WTC11 (cell line): ENCODE measurements at regions not wholly inside any gene's neighbourhood (a gene's known extent, or its start where the extent isn't known, plus 50 kb on each side); places are given as distances from the start of the nearest gene placed in this dataset.

Experiments used
- ATAC-seq: fragments of 200-7000 bp; cut with Tn5 transposase; 2 replicates; pipeline ENCODE4 v1.10.0; 2021; ENCODE audit warnings: mild to moderate bottlenecking, moderate library complexity
- CTCF ChIA-PET: fragments of 300-600 bp; sonication (Branson Sonifier 250); formaldehyde crosslinking; loops from one replicate; lab custom pipeline; 2021; ENCODE audit warnings: antibody characterized with exemption; lab: Charles Lee
- POLR2A ChIA-PET: fragments of 350-600 bp; sonication (Branson Sonifier 250); formaldehyde crosslinking; loops from one replicate; lab custom pipeline; 2021; ENCODE audit warnings: antibody characterized with exemption; lab: Charles Lee
- DNase-seq: peaks from one replicate; pipeline ENCODE4 v3.0.0; 2021; ENCODE audit warnings: low spot score
- H3K27ac Mint-ChIP-seq: 2 replicates; pipeline ENCODE4 v1.8.0; 2021; ENCODE audit warnings: mixed read lengths
- H3K27me3 Mint-ChIP-seq: 2 replicates; pipeline ENCODE4 v1.8.0; 2021; ENCODE audit warnings: low read depth, mild to moderate bottlenecking, moderate library complexity, mixed read lengths
- H3K36me3 Mint-ChIP-seq: 2 replicates; pipeline ENCODE4 v1.8.0; 2021; ENCODE audit warnings: mixed read lengths
- H3K4me1 Mint-ChIP-seq: 2 replicates; pipeline ENCODE4 v1.8.0; 2022; ENCODE audit warnings: mixed read lengths
- H3K4me3 Mint-ChIP-seq: 2 replicates; pipeline ENCODE4 v1.8.0; 2021; ENCODE audit warnings: mild to moderate bottlenecking, moderate library complexity, mixed read lengths
- H3K9me3 Mint-ChIP-seq: 2 replicates; pipeline ENCODE4 v1.8.0; 2021; ENCODE audit warnings: mixed read lengths
- CTCF ChIP-seq: fragments of 200-600 bp; IDR thresholded peaks from 2 replicates; pipeline ENCODE4 v1.8.0; 2022; ENCODE audit warnings: antibody characterized with exemption
- E2F1 ChIP-seq: sonication (generic); formaldehyde crosslinking; IDR thresholded peaks from 2 replicates; pipeline ENCODE4 v1.8.0; 2022; ENCODE audit warnings: mild to moderate bottlenecking, missing genetic modification reagents
- FOXP1 ChIP-seq: sonication (generic); formaldehyde crosslinking; IDR thresholded peaks from 2 replicates; pipeline ENCODE4 v1.8.0; 2022; ENCODE audit warnings: missing genetic modification reagents, mild to moderate bottlenecking, moderate library complexity, borderline replicate concordance
- NFATC4 ChIP-seq: fragments of 250-450 bp; sonication (Bioruptor Pico); IDR thresholded peaks from 2 replicates; pipeline ENCODE4 v1.9.0; 2021; ENCODE audit warnings: mild to moderate bottlenecking
- NR3C1 ChIP-seq: sonication (generic); formaldehyde crosslinking; conservative IDR thresholded peaks from 2 replicates; pipeline ENCODE4 v1.8.1; 2023; ENCODE audit warnings: low read depth, mild to moderate bottlenecking, missing genetic modification reagents
- SMAD3 ChIP-seq: sonication (generic); formaldehyde crosslinking; IDR thresholded peaks from 2 replicates; pipeline ENCODE4 v1.8.0; 2022; ENCODE audit warnings: missing genetic modification reagents, mild to moderate bottlenecking, borderline replicate concordance
- TEAD1 ChIP-seq: sonication (generic); formaldehyde crosslinking; IDR thresholded peaks from 2 replicates; pipeline ENCODE4 v1.8.0; 2022; ENCODE audit warnings: mild to moderate bottlenecking, missing genetic modification reagents
- TP53 ChIP-seq: sonication (generic); formaldehyde crosslinking; IDR thresholded peaks from 2 replicates; pipeline ENCODE4 v1.8.1; 2023; ENCODE audit warnings: mild to moderate bottlenecking, missing genetic modification reagents
- ZMAT4 ChIP-seq: fragments of 250-450 bp; sonication (Bioruptor Pico); IDR thresholded peaks from 2 replicates; pipeline ENCODE4 v1.9.0; 2021; ENCODE audit warnings: mild to moderate bottlenecking
- ZNF138 ChIP-seq: sonication (generic); formaldehyde crosslinking; conservative IDR thresholded peaks from 2 replicates; pipeline ENCODE4 v1.8.1; 2022; ENCODE audit warnings: mild to moderate bottlenecking, moderate library complexity, missing genetic modification reagents
- ZNF317 ChIP-seq: sonication (generic); formaldehyde crosslinking; IDR thresholded peaks from 2 replicates; pipeline ENCODE4 v1.8.1; 2023; ENCODE audit warnings: low read depth, mild to moderate bottlenecking, moderate library complexity, missing genetic modification reagents, borderline replicate concordance
- ZSCAN18 ChIP-seq: fragments of 250-450 bp; sonication (Bioruptor Pico); IDR thresholded peaks from 2 replicates; pipeline ENCODE4 v2.1.2; 2022; ENCODE audit warnings: mild to moderate bottlenecking, moderate library complexity
- TF ChIP-seq, protein P1 (sequence below): sonication (generic); formaldehyde crosslinking; IDR thresholded peaks from 2 replicates; pipeline ENCODE4 v1.8.1; 2023; ENCODE audit warnings: mild to moderate bottlenecking, missing genetic modification reagents
- TF ChIP-seq, protein P2 (sequence below): sonication (generic); formaldehyde crosslinking; IDR thresholded peaks from 2 replicates; pipeline ENCODE4 v1.8.0; 2022; ENCODE audit warnings: mild to moderate bottlenecking, missing genetic modification reagents
- TF ChIP-seq, protein P3 (sequence below): sonication (generic); formaldehyde crosslinking; IDR thresholded peaks from 2 replicates; pipeline ENCODE4 v1.8.1; 2023; ENCODE audit warnings: mild to moderate bottlenecking, missing genetic modification reagents, moderate library complexity
- TF ChIP-seq, protein P4 (sequence below): sonication (generic); formaldehyde crosslinking; conservative IDR thresholded peaks from 2 replicates; pipeline ENCODE4 v1.8.1; 2023; ENCODE audit warnings: mild to moderate bottlenecking, low read depth, missing genetic modification reagents, moderate library complexity

- H3K27ac Mint-ChIP-seq = no peak overlapping the region
- 0 out of 2 replicates have a peak, but pooled peaks cover 2% of the 10 kb centered on the region for H3K36me3 Mint-ChIP-seq
- no peak overlapping the region for H3K4me3 Mint-ChIP-seq
- DNase-seq (no peak), ATAC-seq (peak; percentile 43)
- TF ChIP-seq CTCF (no peak), ZNF138 (CRISPR knock-in tag) (no peak), ZNF317 (no peak), E2F1 (CRISPR knock-in tag) (no peak), FOXP1 (no peak)
- TF ChIP-seq, protein P1, sequence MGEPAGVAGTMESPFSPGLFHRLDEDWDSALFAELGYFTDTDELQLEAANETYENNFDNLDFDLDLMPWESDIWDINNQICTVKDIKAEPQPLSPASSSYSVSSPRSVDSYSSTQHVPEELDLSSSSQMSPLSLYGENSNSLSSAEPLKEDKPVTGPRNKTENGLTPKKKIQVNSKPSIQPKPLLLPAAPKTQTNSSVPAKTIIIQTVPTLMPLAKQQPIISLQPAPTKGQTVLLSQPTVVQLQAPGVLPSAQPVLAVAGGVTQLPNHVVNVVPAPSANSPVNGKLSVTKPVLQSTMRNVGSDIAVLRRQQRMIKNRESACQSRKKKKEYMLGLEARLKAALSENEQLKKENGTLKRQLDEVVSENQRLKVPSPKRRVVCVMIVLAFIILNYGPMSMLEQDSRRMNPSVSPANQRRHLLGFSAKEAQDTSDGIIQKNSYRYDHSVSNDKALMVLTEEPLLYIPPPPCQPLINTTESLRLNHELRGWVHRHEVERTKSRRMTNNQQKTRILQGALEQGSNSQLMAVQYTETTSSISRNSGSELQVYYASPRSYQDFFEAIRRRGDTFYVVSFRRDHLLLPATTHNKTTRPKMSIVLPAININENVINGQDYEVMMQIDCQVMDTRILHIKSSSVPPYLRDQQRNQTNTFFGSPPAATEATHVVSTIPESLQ (CRISPR knock-in tag) = no peak
- TF ChIP-seq, protein P2, sequence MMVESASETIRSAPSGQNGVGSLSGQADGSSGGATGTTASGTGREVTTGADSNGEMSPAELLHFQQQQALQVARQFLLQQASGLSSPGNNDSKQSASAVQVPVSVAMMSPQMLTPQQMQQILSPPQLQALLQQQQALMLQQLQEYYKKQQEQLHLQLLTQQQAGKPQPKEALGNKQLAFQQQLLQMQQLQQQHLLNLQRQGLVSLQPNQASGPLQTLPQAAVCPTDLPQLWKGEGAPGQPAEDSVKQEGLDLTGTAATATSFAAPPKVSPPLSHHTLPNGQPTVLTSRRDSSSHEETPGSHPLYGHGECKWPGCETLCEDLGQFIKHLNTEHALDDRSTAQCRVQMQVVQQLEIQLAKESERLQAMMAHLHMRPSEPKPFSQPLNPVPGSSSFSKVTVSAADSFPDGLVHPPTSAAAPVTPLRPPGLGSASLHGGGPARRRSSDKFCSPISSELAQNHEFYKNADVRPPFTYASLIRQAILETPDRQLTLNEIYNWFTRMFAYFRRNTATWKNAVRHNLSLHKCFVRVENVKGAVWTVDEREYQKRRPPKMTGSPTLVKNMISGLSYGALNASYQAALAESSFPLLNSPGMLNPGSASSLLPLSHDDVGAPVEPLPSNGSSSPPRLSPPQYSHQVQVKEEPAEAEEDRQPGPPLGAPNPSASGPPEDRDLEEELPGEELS (CRISPR knock-in tag) = no peak
- peaks cover 31% of the 10 kb centered on the region for H3K4me1 Mint-ChIP-seq
- CTCF ChIA-PET = no interaction called here
- peaks cover 5% of the 10 kb centered on the region for H3K27me3 Mint-ChIP-seq
- POLR2A ChIA-PET = interaction anchor here (0.5 kb wide), 1 partner anchor 681 kb away, joined by 4 read pairs; no protein-coding TSS in a partner anchor
- peaks cover 13% of the 10 kb centered on the region for H3K9me3 Mint-ChIP-seq
Measured at GRCh38 chr21:26280775-26281174, 110.2 kb upstream of the APP start.

GRCh38 chr21:26280148-26280547 lies 109.6 kb upstream of the APP start:
- ChIA-PET CTCF (interaction anchor here (0.7 kb wide), 1 partner anchor 293 kb away, joined by 3 read pairs; no protein-coding TSS in a partner anchor), POLR2A (interaction anchor here (0.5 kb wide), 1 partner anchor 680 kb away, joined by 4 read pairs; no protein-coding TSS in a partner anchor)
- Mint-ChIP-seq H3K36me3 (peaks cover 8% of the 10 kb centered on the region), H3K4me3 (no peak overlapping the region), H3K9me3 (peaks cover 16% of the 10 kb centered on the region), H3K4me1 (peaks cover 31% of the 10 kb centered on the region), H3K27me3 (peaks cover 5% of the 10 kb centered on the region), H3K27ac (no peak overlapping the region)
- ATAC-seq (no peak), DNase-seq (no peak)
- no peak for TF ChIP-seq CTCF
- TF ChIP-seq ZSCAN18 (CRISPR knock-in tag) = no peak
- no peak for TF ChIP-seq E2F1 (CRISPR knock-in tag)
- TF ChIP-seq NFATC4 (CRISPR knock-in tag) = no peak
- no peak for TF ChIP-seq TEAD1 (CRISPR knock-in tag)
- no peak for TF ChIP-seq SMAD3
- TF ChIP-seq, protein P3, sequence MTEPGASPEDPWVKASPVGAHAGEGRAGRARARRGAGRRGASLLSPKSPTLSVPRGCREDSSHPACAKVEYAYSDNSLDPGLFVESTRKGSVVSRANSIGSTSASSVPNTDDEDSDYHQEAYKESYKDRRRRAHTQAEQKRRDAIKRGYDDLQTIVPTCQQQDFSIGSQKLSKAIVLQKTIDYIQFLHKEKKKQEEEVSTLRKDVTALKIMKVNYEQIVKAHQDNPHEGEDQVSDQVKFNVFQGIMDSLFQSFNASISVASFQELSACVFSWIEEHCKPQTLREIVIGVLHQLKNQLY (CRISPR knock-in tag) = no peak
- TF ChIP-seq ZMAT4 = no peak
- no peak for TF ChIP-seq NR3C1 (CRISPR knock-in tag)
- TF ChIP-seq, protein P4, sequence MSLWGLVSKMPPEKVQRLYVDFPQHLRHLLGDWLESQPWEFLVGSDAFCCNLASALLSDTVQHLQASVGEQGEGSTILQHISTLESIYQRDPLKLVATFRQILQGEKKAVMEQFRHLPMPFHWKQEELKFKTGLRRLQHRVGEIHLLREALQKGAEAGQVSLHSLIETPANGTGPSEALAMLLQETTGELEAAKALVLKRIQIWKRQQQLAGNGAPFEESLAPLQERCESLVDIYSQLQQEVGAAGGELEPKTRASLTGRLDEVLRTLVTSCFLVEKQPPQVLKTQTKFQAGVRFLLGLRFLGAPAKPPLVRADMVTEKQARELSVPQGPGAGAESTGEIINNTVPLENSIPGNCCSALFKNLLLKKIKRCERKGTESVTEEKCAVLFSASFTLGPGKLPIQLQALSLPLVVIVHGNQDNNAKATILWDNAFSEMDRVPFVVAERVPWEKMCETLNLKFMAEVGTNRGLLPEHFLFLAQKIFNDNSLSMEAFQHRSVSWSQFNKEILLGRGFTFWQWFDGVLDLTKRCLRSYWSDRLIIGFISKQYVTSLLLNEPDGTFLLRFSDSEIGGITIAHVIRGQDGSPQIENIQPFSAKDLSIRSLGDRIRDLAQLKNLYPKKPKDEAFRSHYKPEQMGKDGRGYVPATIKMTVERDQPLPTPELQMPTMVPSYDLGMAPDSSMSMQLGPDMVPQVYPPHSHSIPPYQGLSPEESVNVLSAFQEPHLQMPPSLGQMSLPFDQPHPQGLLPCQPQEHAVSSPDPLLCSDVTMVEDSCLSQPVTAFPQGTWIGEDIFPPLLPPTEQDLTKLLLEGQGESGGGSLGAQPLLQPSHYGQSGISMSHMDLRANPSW (CRISPR knock-in tag) = no peak
- no peak for TF ChIP-seq TP53 (CRISPR knock-in tag)
